ENCODE measurements at regions not wholly inside any gene's neighbourhood (a gene's known extent, or its start where the extent isn't known, plus 50 kb on each side); places are given as distances from the start of the nearest gene placed in this dataset.

DNA sequence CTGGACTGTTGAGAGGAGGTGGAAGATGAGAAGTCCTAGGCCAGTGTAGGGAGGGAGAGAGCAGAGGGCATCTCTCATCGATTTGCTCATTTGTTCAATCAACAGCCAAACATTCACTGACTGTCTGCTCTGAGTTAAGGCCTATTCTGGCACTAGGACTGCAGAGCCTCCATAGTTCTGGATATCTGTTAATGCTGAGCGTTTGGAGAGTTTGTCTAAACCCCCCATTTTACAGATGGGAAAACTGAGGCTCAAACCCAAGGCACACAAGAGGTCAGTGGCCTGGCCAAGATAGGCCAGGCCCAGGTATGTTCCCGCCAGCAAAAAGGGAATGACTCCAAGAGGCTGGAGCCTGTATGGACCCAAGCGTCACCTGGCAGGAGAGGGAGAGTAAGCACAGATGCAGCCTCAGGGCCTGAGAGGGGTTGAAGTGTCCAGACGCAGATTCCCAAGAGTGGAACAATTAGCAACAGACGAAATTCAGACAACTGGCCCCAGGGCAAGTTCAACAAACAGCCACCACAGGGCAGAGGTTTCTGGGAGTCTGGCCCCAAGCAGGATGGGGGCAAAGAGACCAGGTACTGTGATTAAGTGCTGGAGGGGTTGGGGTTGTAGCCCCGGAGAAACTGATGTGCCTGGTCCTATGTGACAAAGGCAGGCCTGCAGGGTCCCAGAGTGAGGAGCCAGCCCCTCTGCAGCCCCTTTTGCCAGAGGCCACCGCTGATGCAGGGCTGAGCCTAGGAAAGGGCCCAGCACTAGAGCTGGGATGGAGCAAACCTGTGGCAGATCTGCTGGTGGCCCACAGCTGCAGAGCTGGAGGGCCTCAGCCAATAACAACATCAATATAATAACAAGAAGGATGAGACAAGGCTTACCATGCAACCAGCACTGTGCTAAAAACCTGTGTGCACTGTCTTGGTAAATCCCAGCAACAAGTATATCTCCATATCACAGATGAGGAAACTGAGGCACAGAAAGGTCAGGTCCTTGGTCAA lies 245.1 kb upstream of the TLE3 start:
- TF ChIP-seq, protein P1, sequence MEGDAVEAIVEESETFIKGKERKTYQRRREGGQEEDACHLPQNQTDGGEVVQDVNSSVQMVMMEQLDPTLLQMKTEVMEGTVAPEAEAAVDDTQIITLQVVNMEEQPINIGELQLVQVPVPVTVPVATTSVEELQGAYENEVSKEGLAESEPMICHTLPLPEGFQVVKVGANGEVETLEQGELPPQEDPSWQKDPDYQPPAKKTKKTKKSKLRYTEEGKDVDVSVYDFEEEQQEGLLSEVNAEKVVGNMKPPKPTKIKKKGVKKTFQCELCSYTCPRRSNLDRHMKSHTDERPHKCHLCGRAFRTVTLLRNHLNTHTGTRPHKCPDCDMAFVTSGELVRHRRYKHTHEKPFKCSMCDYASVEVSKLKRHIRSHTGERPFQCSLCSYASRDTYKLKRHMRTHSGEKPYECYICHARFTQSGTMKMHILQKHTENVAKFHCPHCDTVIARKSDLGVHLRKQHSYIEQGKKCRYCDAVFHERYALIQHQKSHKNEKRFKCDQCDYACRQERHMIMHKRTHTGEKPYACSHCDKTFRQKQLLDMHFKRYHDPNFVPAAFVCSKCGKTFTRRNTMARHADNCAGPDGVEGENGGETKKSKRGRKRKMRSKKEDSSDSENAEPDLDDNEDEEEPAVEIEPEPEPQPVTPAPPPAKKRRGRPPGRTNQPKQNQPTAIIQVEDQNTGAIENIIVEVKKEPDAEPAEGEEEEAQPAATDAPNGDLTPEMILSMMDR (IDR thresholded peaks at IDR 0.05; ENCODE audit: insufficient read depth, low read length), result no peak
- TF ChIP-seq POLR2AphosphoS5 (IDR thresholded peaks at IDR 0.05; ENCODE audit: low read depth) (no peak), SPI1 (IDR thresholded peaks at IDR 0.05; ENCODE audit: borderline replicate concordance, low read depth) (no peak), GABPA (IDR thresholded peaks at IDR 0.05; ENCODE audit: low read depth) (no peak)
- TF ChIP-seq, protein P2, sequence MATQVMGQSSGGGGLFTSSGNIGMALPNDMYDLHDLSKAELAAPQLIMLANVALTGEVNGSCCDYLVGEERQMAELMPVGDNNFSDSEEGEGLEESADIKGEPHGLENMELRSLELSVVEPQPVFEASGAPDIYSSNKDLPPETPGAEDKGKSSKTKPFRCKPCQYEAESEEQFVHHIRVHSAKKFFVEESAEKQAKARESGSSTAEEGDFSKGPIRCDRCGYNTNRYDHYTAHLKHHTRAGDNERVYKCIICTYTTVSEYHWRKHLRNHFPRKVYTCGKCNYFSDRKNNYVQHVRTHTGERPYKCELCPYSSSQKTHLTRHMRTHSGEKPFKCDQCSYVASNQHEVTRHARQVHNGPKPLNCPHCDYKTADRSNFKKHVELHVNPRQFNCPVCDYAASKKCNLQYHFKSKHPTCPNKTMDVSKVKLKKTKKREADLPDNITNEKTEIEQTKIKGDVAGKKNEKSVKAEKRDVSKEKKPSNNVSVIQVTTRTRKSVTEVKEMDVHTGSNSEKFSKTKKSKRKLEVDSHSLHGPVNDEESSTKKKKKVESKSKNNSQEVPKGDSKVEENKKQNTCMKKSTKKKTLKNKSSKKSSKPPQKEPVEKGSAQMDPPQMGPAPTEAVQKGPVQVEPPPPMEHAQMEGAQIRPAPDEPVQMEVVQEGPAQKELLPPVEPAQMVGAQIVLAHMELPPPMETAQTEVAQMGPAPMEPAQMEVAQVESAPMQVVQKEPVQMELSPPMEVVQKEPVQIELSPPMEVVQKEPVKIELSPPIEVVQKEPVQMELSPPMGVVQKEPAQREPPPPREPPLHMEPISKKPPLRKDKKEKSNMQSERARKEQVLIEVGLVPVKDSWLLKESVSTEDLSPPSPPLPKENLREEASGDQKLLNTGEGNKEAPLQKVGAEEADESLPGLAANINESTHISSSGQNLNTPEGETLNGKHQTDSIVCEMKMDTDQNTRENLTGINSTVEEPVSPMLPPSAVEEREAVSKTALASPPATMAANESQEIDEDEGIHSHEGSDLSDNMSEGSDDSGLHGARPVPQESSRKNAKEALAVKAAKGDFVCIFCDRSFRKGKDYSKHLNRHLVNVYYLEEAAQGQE (IDR thresholded peaks at IDR 0.05; ENCODE audit: insufficient replicate concordance, low read depth), result no peak
